ENCODE measurements at regions not wholly inside any gene's neighbourhood (a gene's known extent, or its start where the extent isn't known, plus 50 kb on each side); places are given as distances from the start of the nearest gene placed in this dataset.
"Not testable (repeated sequence)": the region's sequence is repeated elsewhere in the genome, so short reads cannot be mapped to it uniquely, and the experiment has no call there.

- FAIRE-seq: not testable (repeated sequence)
Observed at GRCh38 chr2:91659917-91660275, 2968.4 kb downstream of the RPIA start.

GRCh38 chr2:91667341-91667740 is 2975.9 kb downstream of the RPIA start:
- not testable (repeated sequence) for FAIRE-seq

- not testable (repeated sequence) for FAIRE-seq
Observed at GRCh38 chr2:91685541-91685940, 2994.1 kb downstream of the RPIA start.

GRCh38 chr2:91686046-91686445 is 2994.6 kb downstream of the RPIA start:
- FAIRE-seq: not testable (repeated sequence)

All from endometrium (tissue), 2 donors.